ELR (cell line): ENCODE measurements at regions not wholly inside any gene's neighbourhood (a gene's known extent, or its start where the extent isn't known, plus 50 kb on each side); places are given as distances from the start of the nearest gene placed in this dataset.

ENCODE experiments used
- DNase-seq: peaks from one replicate; pipeline ENCODE4 v3.0.0-alpha.2; 2015; ENCODE audit warnings: low read depth

DNA sequence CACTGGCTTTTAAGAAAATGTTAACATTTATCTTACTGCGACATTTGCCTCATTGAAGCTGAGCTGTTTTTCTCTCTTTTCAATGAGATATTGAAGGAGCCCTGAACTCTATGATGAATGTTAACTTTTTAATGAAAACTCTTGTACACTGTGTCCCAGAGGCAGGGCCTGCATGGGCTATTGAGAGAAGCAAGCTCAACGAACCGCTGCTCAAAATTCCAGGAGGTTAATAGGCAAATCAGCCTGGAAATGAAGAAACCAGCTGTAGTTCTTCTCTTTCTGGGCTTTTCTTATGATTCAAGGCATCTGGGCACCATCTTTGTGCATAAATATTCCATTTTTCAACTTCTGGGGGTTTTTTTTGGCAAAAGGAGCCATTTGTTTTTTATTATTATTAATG is 168.4 kb upstream of the NPVF start:
- DNase-seq: no peak

DNA sequence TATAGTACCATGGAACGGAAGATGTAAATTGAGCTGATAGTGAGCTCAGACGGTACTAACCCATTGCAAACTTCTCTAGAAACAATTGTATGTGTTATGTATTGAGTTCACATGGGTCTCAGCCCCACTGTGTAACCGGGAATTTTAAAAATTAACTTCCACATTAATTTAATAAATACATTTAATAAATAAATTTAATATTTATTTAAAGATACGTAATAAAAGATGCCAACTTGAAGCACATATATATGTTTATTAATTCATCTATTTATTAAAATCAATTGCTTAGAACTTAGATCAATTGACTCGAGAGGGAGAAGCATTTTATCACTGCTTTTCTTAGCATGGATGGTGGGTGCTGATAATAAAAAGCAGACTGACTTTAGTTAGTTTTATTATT is 170.1 kb upstream of the NPVF start:
- DNase-seq: no peak

DNA sequence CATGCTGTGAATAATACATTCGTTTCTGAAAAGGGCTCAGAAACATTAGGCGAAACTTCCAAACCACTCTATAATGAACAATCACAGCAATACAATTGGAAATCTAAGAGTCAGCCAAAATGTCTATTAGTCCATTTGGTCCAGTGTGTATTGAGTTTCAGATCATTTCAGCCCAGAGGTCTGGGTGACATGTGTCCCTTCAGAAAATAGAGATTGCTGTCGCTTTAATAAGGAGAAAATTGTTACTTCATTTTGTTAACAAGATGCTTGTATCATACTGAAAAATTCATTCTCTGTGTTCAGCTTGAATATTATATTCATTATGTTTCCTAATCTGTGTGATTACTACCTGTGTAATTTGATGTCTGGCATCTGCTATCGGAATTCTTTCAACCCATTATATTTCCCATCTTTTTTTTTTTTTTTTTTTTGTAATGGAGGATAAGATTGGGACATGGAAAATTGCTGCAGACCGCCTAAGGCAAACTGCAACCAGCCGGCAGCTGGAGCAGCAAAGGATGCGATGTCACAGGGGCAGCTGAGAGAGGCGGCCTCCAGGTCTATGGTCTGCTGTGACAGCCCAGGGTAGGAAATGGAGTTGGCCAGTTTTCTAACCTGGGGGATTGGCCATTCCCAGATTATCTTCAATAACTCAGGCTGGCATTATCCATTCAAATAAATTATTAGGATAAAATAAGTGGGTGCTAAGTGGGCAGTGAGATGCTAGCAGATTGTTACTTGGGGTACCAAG is 170.9 kb upstream of the NPVF start:
- DNase-seq: no peak

DNA sequence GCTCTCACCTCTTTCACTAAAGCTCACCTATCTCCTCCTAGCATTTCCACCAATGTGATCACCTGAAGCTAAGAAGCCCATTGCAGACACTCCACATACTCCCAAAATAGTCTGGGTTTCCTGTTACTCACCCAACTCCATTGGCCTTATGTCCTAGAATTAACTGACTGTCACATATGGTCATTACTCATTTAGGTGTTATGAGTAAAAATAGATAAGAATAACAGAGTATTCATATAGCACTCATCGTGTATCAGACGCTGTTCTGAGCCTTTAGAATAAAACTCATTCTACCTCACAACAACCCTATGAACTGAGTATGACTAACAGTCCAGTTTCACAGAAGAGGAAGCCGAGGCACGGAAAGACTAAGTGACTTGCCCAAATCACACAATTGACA is 174.2 kb upstream of the NPVF start:
- no peak for DNase-seq

- DNase-seq: no peak
Measured at GRCh38 chr7:25405736-25406135, 177.4 kb upstream of the NPVF start.

- no peak for DNase-seq
Measured at GRCh38 chr7:25407053-25407452, 178.8 kb upstream of the NPVF start.

DNA sequence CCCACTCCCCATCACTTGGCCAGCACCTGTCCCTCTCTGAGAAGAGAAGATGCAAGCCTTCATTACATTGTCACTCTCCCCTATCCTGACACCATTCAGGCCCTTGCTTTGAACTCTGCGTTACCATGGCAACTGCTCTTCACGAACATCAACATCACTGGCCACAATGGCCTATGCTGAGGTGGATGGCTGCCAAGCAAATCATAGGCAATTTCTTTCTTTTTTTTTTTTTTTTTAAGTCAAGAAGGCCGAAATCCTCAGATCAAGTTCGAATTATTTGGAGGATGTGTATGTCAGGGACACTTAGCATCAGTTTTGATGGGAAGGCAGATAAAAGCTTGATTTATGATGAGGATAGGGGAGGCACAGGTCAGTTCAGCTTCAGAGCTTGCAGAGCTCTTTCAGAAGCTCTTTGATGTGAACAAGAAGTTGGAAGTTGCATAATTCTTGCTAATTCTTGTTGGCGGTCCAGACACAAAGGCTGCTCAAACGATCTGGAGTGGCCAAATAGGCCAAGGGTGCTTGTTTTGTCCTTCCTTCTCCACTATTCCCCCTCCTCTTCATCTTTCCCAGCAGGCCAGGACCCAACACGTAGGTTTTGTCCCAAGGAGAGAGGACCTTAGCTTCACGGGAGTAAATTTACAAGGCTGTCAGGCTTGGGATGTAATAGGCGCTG is 179.9 kb upstream of the NPVF start:
- no peak for DNase-seq

- DNase-seq: no peak
Measured at GRCh38 chr7:25408876-25409275, 180.6 kb upstream of the NPVF start.

GRCh38 chr7:25409897-25410636 is 181.8 kb upstream of the NPVF start:
- no peak for DNase-seq

DNA sequence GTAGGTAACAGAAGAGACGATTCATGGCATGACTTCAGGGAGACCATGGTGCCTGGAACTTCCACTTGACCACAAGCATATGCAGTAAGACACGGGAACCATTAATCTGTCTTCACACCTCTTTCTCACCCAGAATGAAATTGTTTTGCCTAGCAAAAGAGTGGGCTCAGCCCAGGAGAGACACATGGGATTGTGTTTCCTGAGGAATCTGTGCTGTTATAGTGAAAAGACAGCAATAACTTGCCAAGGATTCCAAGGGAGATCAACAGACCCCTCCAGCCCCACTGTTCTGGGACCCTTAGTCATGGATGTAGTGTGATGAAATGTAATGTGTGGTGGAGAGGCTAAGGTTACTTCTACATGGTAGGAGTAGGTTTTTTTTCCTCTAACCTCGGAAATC is 192.5 kb upstream of the NPVF start:
- DNase-seq: no peak

DNA sequence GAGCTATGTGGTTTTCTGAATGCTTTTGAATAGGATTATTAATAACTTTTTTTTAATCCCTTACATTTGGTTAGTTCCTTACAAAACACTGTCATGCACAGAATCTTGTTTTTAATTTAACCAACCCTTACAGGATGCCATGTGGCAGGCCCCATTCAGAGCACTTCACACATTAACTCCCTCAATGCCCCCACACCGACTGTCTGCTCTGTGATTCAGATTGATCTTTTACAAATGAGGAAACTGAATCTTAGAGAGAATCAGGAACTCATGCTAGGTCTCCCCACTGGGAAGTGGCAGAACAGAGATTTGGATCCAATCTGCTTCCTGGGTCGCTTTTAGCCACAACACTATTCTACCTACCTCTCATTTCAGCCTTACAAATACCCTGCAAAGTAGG is 195.8 kb upstream of the NPVF start:
- no peak for DNase-seq

DNA sequence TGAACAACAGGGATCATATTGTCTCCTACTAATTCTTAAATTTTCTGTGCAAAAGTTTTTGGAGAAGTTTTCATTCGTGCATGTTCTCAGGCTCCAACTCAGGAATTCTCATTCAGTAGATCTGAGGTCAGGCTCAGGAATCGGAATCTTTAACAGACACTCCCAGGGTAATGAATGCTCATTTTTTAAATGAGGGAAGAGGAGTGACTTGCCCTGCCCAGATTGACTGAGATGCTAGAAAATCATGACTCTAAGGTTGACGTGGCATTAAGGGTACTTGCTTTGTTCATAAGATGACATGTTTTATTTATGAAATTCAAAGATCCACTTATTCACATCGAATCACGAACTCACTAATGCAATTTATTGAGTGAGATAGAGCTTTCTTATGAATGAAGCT is 196.6 kb upstream of the NPVF start:
- DNase-seq: no peak

- DNase-seq: no peak
Measured at GRCh38 chr7:25427721-25428120, 199.4 kb upstream of the NPVF start.

GRCh38 chr7:25429731-25430130 is 201.4 kb upstream of the NPVF start:
- DNase-seq: no peak

GRCh38 chr7:25430200-25430931 is 202.1 kb upstream of the NPVF start:
- no peak for DNase-seq

GRCh38 chr7:25431956-25432450 is 203.7 kb upstream of the NPVF start:
- no peak for DNase-seq

GRCh38 chr7:25432807-25433206 is 204.5 kb upstream of the NPVF start:
- no peak for DNase-seq

DNA sequence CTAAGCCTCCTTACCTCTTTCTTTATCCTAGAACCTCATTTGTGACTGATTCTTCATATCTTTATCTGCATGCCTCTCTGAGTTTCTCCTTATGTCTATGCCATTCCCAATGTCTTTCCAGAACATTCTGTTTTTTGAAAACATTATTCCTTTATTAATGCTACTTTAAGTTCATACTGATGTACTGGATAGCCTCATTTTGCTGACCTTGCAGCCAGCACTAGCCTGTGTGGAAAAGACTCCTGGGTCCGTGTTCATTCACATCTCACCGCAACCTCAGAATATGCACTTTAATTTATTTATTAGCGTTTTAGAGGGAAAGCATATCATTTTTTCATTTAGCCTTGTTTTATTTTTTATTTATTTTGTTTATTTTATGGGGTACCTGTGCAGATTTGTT is 208.1 kb upstream of the NPVF start:
- DNase-seq: no peak

DNA sequence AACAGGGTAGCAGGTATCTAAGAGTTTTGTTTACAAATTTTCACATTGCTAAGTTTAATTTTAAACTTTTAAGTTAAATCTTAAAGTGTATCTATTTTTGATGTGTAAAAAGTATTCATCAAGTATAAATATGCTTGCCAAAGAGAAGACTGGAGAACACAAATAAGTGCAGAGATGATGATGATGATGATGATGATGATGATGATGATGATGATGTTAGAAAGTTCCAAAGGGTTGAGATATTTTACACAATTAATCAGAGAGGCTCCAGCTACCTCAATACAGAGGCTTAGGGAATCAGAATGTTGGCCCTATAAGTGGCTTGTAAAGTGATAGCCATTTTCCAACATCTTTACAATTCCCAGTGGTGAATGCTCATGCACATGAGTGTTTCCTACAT is 209.0 kb upstream of the NPVF start:
- DNase-seq: no peak

DNA sequence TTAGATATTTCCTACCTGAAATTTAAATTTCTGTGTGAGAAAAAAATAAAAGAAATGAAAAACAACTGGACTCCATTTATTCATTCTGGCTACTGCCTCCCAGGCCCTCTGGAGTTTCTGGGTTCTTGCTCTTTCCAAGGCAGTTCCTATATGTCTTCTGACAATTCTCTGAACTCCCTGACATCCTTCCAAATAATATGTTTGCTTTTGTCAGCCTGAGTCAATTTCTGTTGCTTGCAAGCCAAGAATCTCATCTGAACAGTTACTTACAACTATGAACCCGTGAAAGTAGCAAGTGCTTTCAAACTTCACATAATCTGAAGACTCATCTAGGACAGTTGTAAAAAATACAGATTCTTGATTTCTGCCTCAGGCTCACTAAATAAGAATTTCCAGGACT is 216.7 kb upstream of the NPVF start:
- DNase-seq: no peak

DNA sequence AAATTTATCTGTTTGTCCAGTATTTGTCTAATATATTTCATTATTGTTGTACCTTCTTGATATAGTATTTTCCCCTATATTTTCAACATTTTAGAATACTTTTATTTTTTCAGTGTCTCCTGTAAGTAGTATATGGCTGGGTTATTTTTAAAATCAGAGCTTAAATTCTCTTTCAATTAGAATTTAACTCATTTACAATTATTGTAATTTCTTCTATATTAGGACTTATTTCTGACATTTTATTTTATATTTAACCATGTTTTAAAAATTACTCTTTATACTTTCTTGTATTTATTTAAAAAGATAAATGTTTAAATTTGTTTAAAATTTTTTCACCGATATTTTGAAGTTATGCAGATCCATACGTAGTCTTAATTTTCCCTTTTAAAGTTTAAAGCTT is 220.0 kb upstream of the NPVF start:
- DNase-seq: no peak

- DNase-seq: no peak
Measured at GRCh38 chr7:25454020-25454419, 225.7 kb upstream of the NPVF start.
